GM12864 (cell line): ENCODE measurements at regions not wholly inside any gene's neighbourhood (a gene's known extent, or its start where the extent isn't known, plus 50 kb on each side); places are given as distances from the start of the nearest gene placed in this dataset.
A peak's percentile ranks its signal among the peaks of the same experiment; 100 is the strongest.

Experiments
- DNase-seq: peaks from one replicate; pipeline ENCODE4 v3.0.0-alpha.2; 2011; ENCODE audit warnings: low read depth
- H3K4me3 ChIP-seq: 2 replicates; pipeline ENCODE4 v1.5.1; 2011; ENCODE audit warnings: mild to moderate bottlenecking, low read depth, low read length, control low read depth
- TF ChIP-seq, protein P1 (sequence below): IDR thresholded peaks from 2 replicates; pipeline ENCODE4 v1.5.1; 2011; ENCODE audit warnings: low read depth, mild to moderate bottlenecking, moderate library complexity, low read length, control low read depth, inconsistent platforms; ENCODE audit errors: missing control alignments

DNA sequence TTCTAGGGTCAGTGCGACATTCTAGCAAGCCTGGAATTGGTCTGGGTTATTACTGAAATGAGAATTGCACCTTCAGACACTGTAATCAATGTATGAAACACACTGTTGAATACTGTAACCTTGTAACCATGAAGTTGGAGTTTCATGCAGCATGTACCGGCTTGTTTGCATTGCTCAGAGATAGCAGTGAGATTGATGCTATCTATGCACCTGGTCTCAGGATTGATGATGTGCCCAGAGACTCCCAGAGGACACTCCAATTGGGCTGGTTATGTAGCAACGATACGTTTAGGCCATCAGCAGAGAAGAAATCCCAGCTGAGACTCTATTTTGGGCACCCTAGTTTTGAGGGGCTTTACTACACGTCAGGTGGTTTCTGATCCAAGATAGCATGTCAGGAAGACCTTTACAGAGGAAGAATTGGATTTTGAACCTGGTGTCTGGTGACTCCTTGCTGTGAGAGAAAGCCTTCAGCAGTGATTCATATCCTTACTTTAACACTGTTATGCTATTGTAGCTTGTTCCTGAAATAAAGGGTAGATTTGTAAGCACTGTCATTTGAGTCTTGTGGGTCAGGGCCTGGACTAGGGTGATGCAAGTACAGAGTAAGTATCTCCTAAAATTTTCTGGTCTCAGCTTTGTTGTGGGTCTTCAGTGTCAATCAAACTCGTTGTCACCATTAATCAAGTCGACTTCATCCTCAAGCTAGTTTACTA is 305.1 kb upstream of the GULP1 start:
- no peak for DNase-seq
- H3K4me3 ChIP-seq: no peak overlapping the region
- TF ChIP-seq, protein P1, sequence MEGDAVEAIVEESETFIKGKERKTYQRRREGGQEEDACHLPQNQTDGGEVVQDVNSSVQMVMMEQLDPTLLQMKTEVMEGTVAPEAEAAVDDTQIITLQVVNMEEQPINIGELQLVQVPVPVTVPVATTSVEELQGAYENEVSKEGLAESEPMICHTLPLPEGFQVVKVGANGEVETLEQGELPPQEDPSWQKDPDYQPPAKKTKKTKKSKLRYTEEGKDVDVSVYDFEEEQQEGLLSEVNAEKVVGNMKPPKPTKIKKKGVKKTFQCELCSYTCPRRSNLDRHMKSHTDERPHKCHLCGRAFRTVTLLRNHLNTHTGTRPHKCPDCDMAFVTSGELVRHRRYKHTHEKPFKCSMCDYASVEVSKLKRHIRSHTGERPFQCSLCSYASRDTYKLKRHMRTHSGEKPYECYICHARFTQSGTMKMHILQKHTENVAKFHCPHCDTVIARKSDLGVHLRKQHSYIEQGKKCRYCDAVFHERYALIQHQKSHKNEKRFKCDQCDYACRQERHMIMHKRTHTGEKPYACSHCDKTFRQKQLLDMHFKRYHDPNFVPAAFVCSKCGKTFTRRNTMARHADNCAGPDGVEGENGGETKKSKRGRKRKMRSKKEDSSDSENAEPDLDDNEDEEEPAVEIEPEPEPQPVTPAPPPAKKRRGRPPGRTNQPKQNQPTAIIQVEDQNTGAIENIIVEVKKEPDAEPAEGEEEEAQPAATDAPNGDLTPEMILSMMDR: no peak

DNA sequence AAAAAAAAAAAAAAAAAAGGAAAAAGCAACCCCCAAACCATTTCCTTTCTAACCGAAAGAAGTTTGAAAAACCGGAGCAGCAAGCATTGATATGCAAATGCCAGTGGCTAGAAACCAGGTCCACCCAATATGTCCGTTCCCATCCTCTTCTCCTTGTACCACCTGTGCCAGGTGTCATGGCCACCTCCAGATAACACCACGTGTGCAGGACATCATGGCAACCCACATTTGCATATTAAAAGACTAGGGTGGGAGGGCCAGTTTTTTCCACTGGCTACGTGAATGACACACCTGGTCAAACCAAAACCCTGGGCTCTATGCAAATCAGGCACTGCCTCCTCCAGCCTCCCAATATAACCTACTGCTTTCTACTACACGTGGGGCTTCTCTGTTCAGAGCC is 303.3 kb upstream of the GULP1 start:
- no peak overlapping the region for H3K4me3 ChIP-seq
- TF ChIP-seq, protein P1: no peak
- peak; percentile 29 for DNase-seq

DNA sequence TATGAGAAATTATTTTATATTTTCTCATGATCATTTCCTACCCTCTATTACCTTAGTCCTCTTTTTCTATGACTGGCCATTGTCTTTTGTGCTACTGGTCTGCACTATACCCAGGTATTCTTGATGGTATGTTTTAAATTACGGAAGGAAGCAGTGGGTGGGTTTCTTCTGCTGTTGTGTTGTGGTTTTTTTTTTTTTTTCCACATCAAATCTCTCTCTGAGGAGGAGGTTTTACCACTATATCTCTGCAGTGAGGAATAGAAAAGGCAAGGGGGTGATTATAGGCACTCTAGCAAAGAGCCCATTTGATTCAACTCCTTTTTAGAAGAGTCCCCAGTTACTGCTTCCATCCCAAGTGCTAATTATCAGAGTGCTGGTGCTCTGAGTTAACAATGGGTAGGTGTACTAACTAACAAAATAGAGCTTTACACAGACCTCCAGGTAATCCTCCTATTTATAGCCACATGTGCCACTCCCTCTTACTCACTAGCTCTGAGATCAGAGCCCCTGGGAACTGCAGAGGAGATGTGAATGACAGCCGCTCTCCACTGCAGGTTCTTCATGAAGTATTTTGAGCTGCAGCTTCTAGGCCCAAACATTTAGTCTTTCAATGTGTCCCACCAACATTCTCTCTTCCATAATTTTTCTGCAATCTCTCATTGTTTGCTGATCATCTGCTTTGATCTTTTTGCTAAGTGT is 301.6 kb upstream of the GULP1 start:
- H3K4me3 ChIP-seq: no peak overlapping the region
- DNase-seq: no peak
- TF ChIP-seq, protein P1: no peak

DNA sequence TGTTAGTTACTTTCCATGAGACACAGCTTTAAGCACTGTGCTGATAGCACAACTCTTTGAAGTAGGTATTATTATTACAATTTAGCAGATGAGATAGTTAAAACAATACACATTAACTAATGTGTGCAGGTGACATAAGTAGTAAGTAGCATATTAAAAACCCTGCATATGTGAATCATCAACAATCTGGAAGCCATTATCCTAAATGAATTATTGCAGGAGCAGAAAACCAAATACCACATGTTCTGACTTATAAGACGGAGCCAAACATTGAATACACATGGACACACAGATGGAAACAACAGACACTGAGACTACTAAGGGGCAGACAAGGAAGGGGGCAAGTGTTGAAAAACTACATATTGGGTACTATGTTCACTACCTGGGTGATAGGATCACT is 300.3 kb upstream of the GULP1 start:
- no peak for DNase-seq

DNA sequence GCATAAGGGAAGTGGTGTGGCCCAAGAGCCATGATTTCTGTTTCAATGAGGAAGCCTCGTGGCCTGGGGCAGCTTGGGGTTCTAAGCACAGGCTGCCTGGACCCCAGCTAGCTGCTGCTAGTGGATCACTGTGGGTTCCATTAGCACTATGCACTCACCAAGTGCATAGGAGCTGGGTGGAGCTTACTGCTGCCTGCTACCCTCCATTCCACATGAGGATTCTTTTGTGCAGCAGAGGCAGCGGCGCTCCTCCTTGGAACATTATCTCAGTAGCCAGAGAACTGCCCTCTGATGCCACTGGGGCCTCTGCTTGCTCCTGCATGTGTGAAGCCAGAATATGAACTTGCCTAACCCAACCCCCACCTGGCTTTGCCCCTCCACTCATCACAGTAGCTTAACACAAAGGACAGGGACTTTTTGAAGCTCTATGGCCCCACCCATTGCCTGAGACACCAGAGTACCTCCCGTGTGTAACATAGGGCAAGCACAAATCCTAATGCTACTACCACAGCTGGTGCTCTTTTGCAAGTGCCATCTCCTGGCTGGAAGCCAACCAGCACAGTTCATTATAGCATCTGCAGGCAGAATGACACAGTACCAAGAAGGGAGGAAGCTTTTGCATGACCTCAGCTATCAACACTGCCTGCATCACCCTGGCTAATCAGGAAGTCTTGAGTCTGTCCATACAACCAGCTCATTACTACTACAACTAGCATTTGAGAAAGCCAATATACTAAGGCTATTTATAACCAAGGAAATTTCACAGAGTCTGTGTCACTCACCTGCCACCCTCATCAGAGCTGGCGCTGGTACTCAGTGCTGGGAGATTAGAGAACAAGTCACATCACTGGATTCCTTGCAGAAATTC is 297.0 kb upstream of the GULP1 start:
- no peak for DNase-seq
- H3K4me3 ChIP-seq: no peak overlapping the region
- TF ChIP-seq, protein P1: no peak

More for the DNA sequence above, 300.3 kb upstream of the GULP1 start:
- TF ChIP-seq, protein P1: no peak
- no peak overlapping the region for H3K4me3 ChIP-seq

DNA sequence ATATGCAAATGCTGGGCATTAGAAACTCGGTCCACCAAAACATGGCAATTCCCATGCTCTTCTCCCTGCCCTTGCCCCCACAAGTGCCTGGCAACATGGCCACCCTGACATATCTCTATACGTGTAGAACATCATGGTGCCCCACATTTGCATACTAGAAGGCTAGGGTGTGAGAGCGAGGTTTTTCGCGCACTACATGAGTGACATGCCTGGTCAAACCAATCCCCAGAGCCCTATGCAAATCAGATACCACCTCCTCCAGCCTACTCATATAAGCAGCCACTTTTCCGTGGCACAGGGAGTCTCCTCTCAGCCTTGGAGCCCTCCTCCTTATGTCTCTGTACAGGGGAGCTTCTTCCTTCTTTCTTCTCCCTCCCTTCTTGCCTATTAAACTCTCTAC is 296.1 kb upstream of the GULP1 start:
- H3K4me3 ChIP-seq: no peak overlapping the region
- no peak for DNase-seq
- TF ChIP-seq, protein P1: no peak
